ENCODE measurements at regions not wholly inside any gene's neighbourhood (a gene's known extent, or its start where the extent isn't known, plus 50 kb on each side); places are given as distances from the start of the nearest gene placed in this dataset.

DNA sequence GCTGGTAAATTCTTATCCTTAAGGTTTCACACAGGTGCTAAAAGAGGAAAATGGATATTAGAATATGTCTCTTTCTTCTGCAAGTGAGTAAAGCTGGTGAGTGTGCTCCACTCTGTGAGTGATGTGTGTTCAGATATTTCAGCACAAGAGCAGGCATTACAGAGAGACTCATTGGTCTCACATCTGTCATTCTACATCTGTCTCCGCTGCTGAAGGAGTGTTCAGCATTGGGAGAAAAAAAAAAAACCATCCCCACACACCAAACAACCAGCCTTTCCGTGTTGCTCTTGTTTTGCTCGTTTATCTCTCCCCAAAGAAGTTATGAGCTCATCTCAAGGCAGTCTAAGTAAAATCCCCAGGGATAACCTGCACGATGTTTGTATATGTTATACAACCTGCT, 283.9 kb upstream of the SPHKAP start (continued):
- TF ChIP-seq, protein P1, sequence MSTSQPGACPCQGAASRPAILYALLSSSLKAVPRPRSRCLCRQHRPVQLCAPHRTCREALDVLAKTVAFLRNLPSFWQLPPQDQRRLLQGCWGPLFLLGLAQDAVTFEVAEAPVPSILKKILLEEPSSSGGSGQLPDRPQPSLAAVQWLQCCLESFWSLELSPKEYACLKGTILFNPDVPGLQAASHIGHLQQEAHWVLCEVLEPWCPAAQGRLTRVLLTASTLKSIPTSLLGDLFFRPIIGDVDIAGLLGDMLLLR (CRISPR knock-in tag; IDR thresholded peaks at IDR 0.05) = no peak
- TF ChIP-seq, protein P2, sequence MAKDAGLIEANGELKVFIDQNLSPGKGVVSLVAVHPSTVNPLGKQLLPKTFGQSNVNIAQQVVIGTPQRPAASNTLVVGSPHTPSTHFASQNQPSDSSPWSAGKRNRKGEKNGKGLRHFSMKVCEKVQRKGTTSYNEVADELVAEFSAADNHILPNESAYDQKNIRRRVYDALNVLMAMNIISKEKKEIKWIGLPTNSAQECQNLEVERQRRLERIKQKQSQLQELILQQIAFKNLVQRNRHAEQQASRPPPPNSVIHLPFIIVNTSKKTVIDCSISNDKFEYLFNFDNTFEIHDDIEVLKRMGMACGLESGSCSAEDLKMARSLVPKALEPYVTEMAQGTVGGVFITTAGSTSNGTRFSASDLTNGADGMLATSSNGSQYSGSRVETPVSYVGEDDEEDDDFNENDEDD (CRISPR knock-in tag; IDR thresholded peaks at IDR 0.05; ENCODE audit: borderline replicate concordance) = no peak
- no peak for TF ChIP-seq ATRX (CRISPR knock-in tag; IDR thresholded peaks at IDR 0.05; ENCODE audit: borderline replicate concordance)
- TF ChIP-seq ZNF552 (CRISPR knock-in tag; IDR thresholded peaks at IDR 0.05; ENCODE audit: borderline replicate concordance) = no peak
- no peak for TF ChIP-seq RFXAP (CRISPR knock-in tag; IDR thresholded peaks at IDR 0.05; ENCODE audit: borderline replicate concordance)

DNA sequence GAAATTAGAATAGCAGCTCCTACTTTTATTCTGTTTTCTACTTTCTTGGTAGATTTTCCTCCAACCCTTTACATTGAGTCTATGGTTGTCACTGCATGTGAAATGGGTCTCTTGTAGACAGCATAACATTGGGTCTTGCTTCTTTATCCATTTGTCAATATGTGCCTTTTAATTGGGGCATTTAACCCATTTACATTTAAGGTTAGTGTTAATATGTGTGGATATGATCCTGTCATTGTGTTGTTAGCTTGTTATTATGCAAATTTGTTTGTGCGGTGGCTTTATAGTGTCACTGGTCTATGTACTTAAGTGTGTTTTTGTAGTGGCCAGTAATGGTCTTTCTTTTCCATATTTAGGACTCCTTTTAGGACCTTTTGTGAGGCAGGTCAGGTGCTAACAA, 276.9 kb upstream of the SPHKAP start:
- no peak overlapping the region for H3K9ac ChIP-seq (ENCODE audit: insufficient read depth, low read depth, low read length)
- DNase-seq (ENCODE audit: low spot score) = no peak
- no peak overlapping the region for H3K4me2 ChIP-seq (ENCODE audit: low read depth, low read length)
- no peaks in the 10 kb centered on the region for H3K27me3 ChIP-seq (ENCODE audit: control insufficient read depth in 1 of 2, insufficient read depth in 2 of 2, low read length in 2 of 2)
- H3K4me1 ChIP-seq (ENCODE audit: insufficient read depth, low read length) = no peaks in the 10 kb centered on the region
- intact Hi-C loops (cut with micrococcal nuclease; ENCODE audit: unreplicated experiment) = no loop called here
- no peaks in the 10 kb centered on the region for H3K79me2 ChIP-seq (ENCODE audit: insufficient read depth, low read length)
- no peak for FAIRE-seq
- H2AFZ ChIP-seq (ENCODE audit: low read length) = no peak overlapping the region
- H3K27ac ChIP-seq (ENCODE audit: extremely low read length, insufficient read depth, low read length) = no peak overlapping the region
- WGBS (ENCODE audit: low lambda C conversion rate) = 43% methylated on average over 1 of the region's 1 CpG
- in situ Hi-C loops (cut with HindIII; ENCODE audit: extremely low pct_ligation_motif_present, low pct_unique_long_range_greater_than_20kb) = no loop called here
- peaks cover 97% of the 10 kb centered on the region for H3K9me3 ChIP-seq (ENCODE audit: low read length)
- BruUV-seq (replicated peaks) = no TSS peak
- POLR2A ChIA-PET = no interaction called here
- ATAC-seq = no peak
- no peaks in the 10 kb centered on the region for H3K36me3 ChIP-seq (replicated peaks in 1 of 2; ENCODE audit: control insufficient read depth in 1 of 2, insufficient read depth in 2 of 2, low read length in 2 of 2)
- CTCF ChIA-PET (ENCODE audit: low intra/inter-chr PET ratio, low total read pairs) = no interaction called here
- no peak overlapping the region for H3K4me3 ChIP-seq (replicated peaks in 1 of 3; ENCODE audit: insufficient read depth in 1 of 3, low read depth in 2 of 3, low read length in 3 of 3)
- no peaks in the 10 kb centered on the region for H4K20me1 ChIP-seq (ENCODE audit: insufficient read depth, low read length)
- no peak for TF ChIP-seq ZFP37 (CRISPR knock-in tag; IDR thresholded peaks at IDR 0.05; ENCODE audit: borderline replicate concordance)
- TF ChIP-seq ZNF383 (CRISPR knock-in tag; IDR thresholded peaks at IDR 0.05; ENCODE audit: borderline replicate concordance) = no peak
- TF ChIP-seq HDAC1 (CRISPR knock-in tag; IDR thresholded peaks at IDR 0.05) = no peak
- TF ChIP-seq ZNF839 (CRISPR knock-in tag; IDR thresholded peaks at IDR 0.05; ENCODE audit: borderline replicate concordance) = no peak
- no peak for TF ChIP-seq KDM6A (CRISPR knock-in tag; IDR thresholded peaks at IDR 0.05; ENCODE audit: low read depth)
- TF ChIP-seq, protein P3, sequence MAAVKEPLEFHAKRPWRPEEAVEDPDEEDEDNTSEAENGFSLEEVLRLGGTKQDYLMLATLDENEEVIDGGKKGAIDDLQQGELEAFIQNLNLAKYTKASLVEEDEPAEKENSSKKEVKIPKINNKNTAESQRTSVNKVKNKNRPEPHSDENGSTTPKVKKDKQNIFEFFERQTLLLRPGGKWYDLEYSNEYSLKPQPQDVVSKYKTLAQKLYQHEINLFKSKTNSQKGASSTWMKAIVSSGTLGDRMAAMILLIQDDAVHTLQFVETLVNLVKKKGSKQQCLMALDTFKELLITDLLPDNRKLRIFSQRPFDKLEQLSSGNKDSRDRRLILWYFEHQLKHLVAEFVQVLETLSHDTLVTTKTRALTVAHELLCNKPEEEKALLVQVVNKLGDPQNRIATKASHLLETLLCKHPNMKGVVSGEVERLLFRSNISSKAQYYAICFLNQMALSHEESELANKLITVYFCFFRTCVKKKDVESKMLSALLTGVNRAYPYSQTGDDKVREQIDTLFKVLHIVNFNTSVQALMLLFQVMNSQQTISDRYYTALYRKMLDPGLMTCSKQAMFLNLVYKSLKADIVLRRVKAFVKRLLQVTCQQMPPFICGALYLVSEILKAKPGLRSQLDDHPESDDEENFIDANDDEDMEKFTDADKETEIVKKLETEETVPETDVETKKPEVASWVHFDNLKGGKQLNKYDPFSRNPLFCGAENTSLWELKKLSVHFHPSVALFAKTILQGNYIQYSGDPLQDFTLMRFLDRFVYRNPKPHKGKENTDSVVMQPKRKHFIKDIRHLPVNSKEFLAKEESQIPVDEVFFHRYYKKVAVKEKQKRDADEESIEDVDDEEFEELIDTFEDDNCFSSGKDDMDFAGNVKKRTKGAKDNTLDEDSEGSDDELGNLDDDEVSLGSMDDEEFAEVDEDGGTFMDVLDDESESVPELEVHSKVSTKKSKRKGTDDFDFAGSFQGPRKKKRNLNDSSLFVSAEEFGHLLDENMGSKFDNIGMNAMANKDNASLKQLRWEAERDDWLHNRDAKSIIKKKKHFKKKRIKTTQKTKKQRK (IDR thresholded peaks at IDR 0.05; ENCODE audit: low read length) = no peak
- no peak for TF ChIP-seq ZEB1 (IDR thresholded peaks at IDR 0.05; ENCODE audit: insufficient replicate concordance, low read depth)
- TF ChIP-seq, protein P4, sequence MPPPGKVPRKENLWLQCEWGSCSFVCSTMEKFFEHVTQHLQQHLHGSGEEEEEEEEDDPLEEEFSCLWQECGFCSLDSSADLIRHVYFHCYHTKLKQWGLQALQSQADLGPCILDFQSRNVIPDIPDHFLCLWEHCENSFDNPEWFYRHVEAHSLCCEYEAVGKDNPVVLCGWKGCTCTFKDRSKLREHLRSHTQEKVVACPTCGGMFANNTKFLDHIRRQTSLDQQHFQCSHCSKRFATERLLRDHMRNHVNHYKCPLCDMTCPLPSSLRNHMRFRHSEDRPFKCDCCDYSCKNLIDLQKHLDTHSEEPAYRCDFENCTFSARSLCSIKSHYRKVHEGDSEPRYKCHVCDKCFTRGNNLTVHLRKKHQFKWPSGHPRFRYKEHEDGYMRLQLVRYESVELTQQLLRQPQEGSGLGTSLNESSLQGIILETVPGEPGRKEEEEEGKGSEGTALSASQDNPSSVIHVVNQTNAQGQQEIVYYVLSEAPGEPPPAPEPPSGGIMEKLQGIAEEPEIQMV (CRISPR knock-in tag; IDR thresholded peaks at IDR 0.05; ENCODE audit: low read depth) = no peak
- no peak for TF ChIP-seq PITX1 (CRISPR knock-in tag; IDR thresholded peaks at IDR 0.05)

Data from HepG2 (cell line).